BE2C (cell line): ENCODE measurements at regions not wholly inside any gene's neighbourhood (a gene's known extent, or its start where the extent isn't known, plus 50 kb on each side); places are given as distances from the start of the nearest gene placed in this dataset.
A peak's percentile ranks its signal among the peaks of the same experiment; 100 is the strongest.

ENCODE experiments used
- DNase-seq: peaks from one replicate; pipeline ENCODE4 v3.0.0-alpha.2; 2020
- H3K27me3 ChIP-seq: fragments of 250-450 bp; sonication (Bioruptor Pico); 2 replicates; pipeline ENCODE4 v1.5.1; 2020; ENCODE audit warnings: mild to moderate bottlenecking
- H3K36me3 ChIP-seq: fragments of 250-450 bp; sonication (Bioruptor Pico); 2 replicates; pipeline ENCODE4 v1.5.1; 2020; ENCODE audit warnings: mild to moderate bottlenecking
- H3K4me1 ChIP-seq: fragments of 250-450 bp; sonication (Bioruptor Pico); 2 replicates; pipeline ENCODE4 v1.5.1; 2020
- H3K4me3 ChIP-seq: 2 replicates; pipeline ENCODE4 v1.5.1; 2011; ENCODE audit warnings: low read depth, low read length
- H3K9me3 ChIP-seq: fragments of 250-450 bp; sonication (Bioruptor Pico); 2 replicates; pipeline ENCODE4 v1.5.1; 2020
- TF ChIP-seq, protein P1 (sequence below): IDR thresholded peaks from 2 replicates; pipeline ENCODE4 v1.5.1; 2012; ENCODE audit warnings: mild to moderate bottlenecking, low read depth, low read length

DNA sequence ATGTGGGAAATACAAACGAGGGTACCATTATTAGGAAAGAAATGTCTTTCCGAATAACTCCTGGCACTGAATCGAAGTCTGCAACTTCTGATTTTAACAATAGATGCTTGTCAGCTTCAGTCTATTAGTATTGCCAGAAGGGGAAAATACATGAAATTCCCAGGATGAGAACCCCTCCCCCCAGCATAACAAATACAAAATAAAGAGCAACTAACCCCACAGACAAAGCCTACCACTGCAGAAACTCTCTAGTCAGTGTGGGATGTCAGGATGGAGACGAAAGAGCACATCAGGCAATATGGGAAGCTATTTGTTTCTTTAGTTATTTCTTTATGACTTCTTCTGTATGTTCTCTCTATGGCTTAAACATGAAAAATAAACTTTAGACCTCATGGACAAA lies 365.0 kb upstream of the CDH2 start:
- Histone ChIP-seq H3K27me3 (no peaks in the 10 kb centered on the region), H3K4me1 (no peaks in the 10 kb centered on the region; the same call in 1 of the 2 replicates), H3K9me3 (no peaks in the 10 kb centered on the region), H3K36me3 (no peaks in the 10 kb centered on the region), H3K4me3 (no peak overlapping the region)
- no peak for DNase-seq
- TF ChIP-seq, protein P1, sequence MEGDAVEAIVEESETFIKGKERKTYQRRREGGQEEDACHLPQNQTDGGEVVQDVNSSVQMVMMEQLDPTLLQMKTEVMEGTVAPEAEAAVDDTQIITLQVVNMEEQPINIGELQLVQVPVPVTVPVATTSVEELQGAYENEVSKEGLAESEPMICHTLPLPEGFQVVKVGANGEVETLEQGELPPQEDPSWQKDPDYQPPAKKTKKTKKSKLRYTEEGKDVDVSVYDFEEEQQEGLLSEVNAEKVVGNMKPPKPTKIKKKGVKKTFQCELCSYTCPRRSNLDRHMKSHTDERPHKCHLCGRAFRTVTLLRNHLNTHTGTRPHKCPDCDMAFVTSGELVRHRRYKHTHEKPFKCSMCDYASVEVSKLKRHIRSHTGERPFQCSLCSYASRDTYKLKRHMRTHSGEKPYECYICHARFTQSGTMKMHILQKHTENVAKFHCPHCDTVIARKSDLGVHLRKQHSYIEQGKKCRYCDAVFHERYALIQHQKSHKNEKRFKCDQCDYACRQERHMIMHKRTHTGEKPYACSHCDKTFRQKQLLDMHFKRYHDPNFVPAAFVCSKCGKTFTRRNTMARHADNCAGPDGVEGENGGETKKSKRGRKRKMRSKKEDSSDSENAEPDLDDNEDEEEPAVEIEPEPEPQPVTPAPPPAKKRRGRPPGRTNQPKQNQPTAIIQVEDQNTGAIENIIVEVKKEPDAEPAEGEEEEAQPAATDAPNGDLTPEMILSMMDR = no peak

GRCh38 chr18:28541276-28541930 lies 364.5 kb upstream of the CDH2 start:
- peak; percentile 2 for DNase-seq
- TF ChIP-seq, protein P1 = no peak

DNA sequence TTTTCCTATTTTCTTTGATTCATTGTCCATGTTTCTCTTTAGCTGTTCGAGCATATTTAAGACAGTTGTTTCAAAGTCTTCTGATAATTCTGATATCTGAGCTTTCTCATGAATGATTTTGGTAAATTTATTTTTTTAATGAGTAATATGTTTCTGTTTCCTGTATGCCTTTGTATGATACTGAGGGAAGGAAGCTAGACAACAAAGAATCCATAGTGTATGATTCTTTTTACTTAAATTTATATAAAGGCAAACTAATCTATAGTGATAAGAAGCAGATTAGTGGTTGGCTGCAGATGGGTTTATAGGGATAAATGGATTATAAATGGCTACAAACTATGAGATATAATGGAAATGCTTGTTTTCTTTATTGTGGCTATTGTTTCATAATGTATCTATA lies 352.7 kb upstream of the CDH2 start:
- H3K9me3 ChIP-seq = no peaks in the 10 kb centered on the region

More at GRCh38 chr18:28541276-28541930, 364.5 kb upstream of the CDH2 start:
- Histone ChIP-seq H3K9me3 (no peaks in the 10 kb centered on the region), H3K4me3 (no peak overlapping the region), H3K4me1 (no peaks in the 10 kb centered on the region; the same call in 1 of the 2 replicates), H3K36me3 (no peaks in the 10 kb centered on the region), H3K27me3 (no peaks in the 10 kb centered on the region)

GRCh38 chr18:28526196-28526595 lies 349.3 kb upstream of the CDH2 start:
- TF ChIP-seq, protein P1 = no peak
- DNase-seq = no peak
- Histone ChIP-seq H3K36me3 (no peaks in the 10 kb centered on the region), H3K9me3 (no peaks in the 10 kb centered on the region), H3K27me3 (no peaks in the 10 kb centered on the region), H3K4me1 (no peaks in the 10 kb centered on the region), H3K4me3 (no peak overlapping the region)

More for the DNA sequence above, 352.7 kb upstream of the CDH2 start:
- TF ChIP-seq, protein P1 = no peak
- Histone ChIP-seq H3K4me3 (no peak overlapping the region), H3K4me1 (no peaks in the 10 kb centered on the region), H3K36me3 (no peaks in the 10 kb centered on the region), H3K27me3 (no peaks in the 10 kb centered on the region)
- no peak for DNase-seq

DNA sequence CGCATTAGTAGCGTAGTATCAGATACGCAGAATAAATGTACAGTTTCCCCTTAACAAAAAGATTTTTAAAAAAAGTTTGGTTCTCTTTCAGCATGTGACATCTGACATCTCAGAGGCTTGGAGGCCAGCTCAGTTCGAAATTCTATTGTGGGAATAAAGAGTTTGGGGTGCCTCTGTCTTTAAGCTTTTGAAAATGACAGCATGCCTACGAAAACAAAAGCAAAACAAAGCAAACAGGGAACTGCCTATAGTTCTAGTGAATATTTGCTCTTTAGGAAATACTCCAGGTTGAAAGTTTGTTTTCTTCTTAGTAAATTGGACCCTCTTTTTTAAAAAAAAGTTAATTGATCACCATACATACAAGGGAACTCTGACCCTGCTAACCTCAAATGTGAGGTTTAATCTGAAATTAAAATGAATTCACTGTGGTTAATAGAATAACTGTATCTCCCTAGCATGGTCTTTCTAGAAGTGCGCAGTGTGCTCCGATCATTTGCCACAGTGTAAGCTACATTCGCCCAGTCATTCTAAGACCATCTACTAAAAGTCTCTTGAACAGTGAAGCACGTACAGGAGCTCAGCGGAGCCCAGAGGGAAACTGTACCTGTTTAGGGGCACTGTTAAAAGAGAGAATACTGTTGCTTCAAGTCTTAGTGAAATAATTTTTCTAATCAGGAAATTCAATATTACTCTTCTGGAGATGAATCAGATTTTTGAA lies 347.0 kb upstream of the CDH2 start:
- no peaks in the 10 kb centered on the region for H3K4me1 ChIP-seq
- no peaks in the 10 kb centered on the region for H3K9me3 ChIP-seq
- TF ChIP-seq, protein P1 = no peak
- H3K4me3 ChIP-seq = no peak overlapping the region
- no peak for DNase-seq
- no peaks in the 10 kb centered on the region for H3K36me3 ChIP-seq
- H3K27me3 ChIP-seq = no peaks in the 10 kb centered on the region

GRCh38 chr18:28522236-28522635 lies 345.3 kb upstream of the CDH2 start:
- Histone ChIP-seq H3K4me1 (no peaks in the 10 kb centered on the region), H3K4me3 (no peak overlapping the region), H3K27me3 (no peaks in the 10 kb centered on the region), H3K36me3 (no peaks in the 10 kb centered on the region), H3K9me3 (no peaks in the 10 kb centered on the region)
- TF ChIP-seq, protein P1 = no peak
- no peak for DNase-seq
